AG04450 (cell line): ENCODE measurements at regions not wholly inside any gene's neighbourhood (a gene's known extent, or its start where the extent isn't known, plus 50 kb on each side); places are given as distances from the start of the nearest gene placed in this dataset.

Source experiments
- CTCF ChIA-PET: fragments of 300-600, 350-600 bp; formaldehyde crosslinking; extraction: SDS; loops from one replicate; lab custom pipeline; 2022; ENCODE audit warnings: antibody characterized with exemption, inconsistent platforms; lab: Charles Lee
- POLR2A ChIA-PET: fragments of 350-600 bp; formaldehyde crosslinking; extraction: SDS; loops from one replicate; lab custom pipeline; 2021; ENCODE audit warnings: antibody characterized with exemption, inconsistent platforms; lab: Yijun Ruan, JAX
- DNase-seq: peaks from one replicate; pipeline ENCODE4 v3.0.0-alpha.2; 2011; ENCODE audit warnings: low read depth, low spot score
- H3K27ac ChIP-seq: one replicate; pipeline ENCODE4 v1.5.1; 2012; ENCODE audit warnings: low read depth, low read length, control low read depth
- H3K27me3 ChIP-seq: one replicate; pipeline ENCODE4 v1.6.0; 2012; ENCODE audit warnings: low read length; ENCODE audit not compliant: control insufficient read depth, insufficient read depth
- H3K4me3 ChIP-seq: 2 replicates; pipeline ENCODE4 v1.5.1; 2011; ENCODE audit warnings: mild to moderate bottlenecking, low read depth, low read length, control low read depth
- H3K9me3 ChIP-seq: 2 replicates; pipeline ENCODE4 v1.5.1; 2012; ENCODE audit warnings: low read length; ENCODE audit not compliant: control insufficient read depth, insufficient read depth
- TF ChIP-seq, protein P1 (sequence below): IDR thresholded peaks from 2 replicates; pipeline ENCODE4 v1.5.1; 2011; ENCODE audit warnings: low read depth, low read length, control low read depth, inconsistent platforms

DNA sequence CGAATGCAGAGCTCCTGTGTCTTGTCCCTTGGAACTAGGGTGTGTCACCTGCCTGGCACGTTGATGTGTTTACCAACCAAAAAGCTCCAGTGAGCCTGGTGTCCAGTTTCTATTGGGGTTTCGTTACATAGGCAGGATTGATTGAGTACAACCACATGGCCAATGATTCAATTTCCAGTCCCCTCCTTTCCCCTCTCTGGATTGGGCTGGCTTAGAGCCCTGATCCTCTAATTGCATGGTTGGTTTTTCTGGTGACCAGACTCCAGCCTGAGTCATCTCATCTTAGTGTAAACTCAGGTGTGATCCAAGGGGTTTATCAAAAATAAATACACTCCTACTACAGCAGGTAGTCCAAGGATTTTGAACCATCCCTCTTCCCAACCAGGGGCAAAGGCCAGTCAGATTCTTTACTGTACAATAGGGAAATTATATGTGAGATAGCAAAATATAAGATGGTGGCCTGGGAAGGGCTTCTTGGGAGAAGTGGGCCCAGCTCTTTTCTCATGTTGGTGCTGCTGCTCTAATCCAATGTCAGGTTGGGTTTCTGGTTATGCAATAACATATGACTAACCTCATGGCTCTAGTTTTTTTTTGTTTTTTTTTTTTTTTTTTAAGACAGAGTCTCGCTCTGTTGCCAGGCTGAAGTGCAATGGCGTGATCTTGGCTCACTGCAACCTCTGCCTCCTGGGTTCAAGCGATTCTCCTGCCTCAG is 64.7 kb upstream of the MGAT5 start:
- CTCF ChIA-PET = interaction anchor here (1.4 kb wide), 1 partner anchor 19 kb away, joined by 3 read pairs; no protein-coding TSS in a partner anchor

GRCh38 chr2:134190062-134190806 is 63.6 kb upstream of the MGAT5 start:
- Histone ChIP-seq H3K27me3 (no peaks in the 10 kb centered on the region), H3K27ac (no peak overlapping the region), H3K4me3 (no peak overlapping the region), H3K9me3 (peaks cover 8% of the 10 kb centered on the region)
- TF ChIP-seq, protein P1, sequence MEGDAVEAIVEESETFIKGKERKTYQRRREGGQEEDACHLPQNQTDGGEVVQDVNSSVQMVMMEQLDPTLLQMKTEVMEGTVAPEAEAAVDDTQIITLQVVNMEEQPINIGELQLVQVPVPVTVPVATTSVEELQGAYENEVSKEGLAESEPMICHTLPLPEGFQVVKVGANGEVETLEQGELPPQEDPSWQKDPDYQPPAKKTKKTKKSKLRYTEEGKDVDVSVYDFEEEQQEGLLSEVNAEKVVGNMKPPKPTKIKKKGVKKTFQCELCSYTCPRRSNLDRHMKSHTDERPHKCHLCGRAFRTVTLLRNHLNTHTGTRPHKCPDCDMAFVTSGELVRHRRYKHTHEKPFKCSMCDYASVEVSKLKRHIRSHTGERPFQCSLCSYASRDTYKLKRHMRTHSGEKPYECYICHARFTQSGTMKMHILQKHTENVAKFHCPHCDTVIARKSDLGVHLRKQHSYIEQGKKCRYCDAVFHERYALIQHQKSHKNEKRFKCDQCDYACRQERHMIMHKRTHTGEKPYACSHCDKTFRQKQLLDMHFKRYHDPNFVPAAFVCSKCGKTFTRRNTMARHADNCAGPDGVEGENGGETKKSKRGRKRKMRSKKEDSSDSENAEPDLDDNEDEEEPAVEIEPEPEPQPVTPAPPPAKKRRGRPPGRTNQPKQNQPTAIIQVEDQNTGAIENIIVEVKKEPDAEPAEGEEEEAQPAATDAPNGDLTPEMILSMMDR = no peak
- DNase-seq = no peak
- ChIA-PET CTCF (no interaction called here), POLR2A (no interaction called here)

More for the DNA sequence above, 64.7 kb upstream of the MGAT5 start:
- TF ChIP-seq, protein P1 = no peak
- Histone ChIP-seq H3K27ac (no peak overlapping the region), H3K4me3 (no peak overlapping the region), H3K9me3 (peaks cover 8% of the 10 kb centered on the region), H3K27me3 (no peaks in the 10 kb centered on the region)
- peak; percentile 32 for DNase-seq
- POLR2A ChIA-PET = no interaction called here

- ChIA-PET POLR2A (no interaction called here), CTCF (no interaction called here)
- TF ChIP-seq, protein P1 = no peak
- no peaks in the 10 kb centered on the region for H3K27me3 ChIP-seq
- no peak overlapping the region for H3K4me3 ChIP-seq
- no peak for DNase-seq
- no peak overlapping the region for H3K27ac ChIP-seq
- H3K9me3 ChIP-seq = peaks cover 8% of the 10 kb centered on the region
Observed at GRCh38 chr2:134190807-134191203, 63.1 kb upstream of the MGAT5 start.

GRCh38 chr2:134191835-134192234 is 62.0 kb upstream of the MGAT5 start:
- Histone ChIP-seq H3K27ac (peak overlapping the region; percentile 25), H3K4me3 (no peak overlapping the region), H3K27me3 (no peaks in the 10 kb centered on the region), H3K9me3 (peaks cover 8% of the 10 kb centered on the region)
- DNase-seq = no peak
- ChIA-PET CTCF (no interaction called here), POLR2A (no interaction called here)
- TF ChIP-seq, protein P1 = no peak

GRCh38 chr2:134193006-134193405 is 60.9 kb upstream of the MGAT5 start:
- Histone ChIP-seq H3K27me3 (no peaks in the 10 kb centered on the region), H3K4me3 (no peak overlapping the region), H3K27ac (no peak overlapping the region), H3K9me3 (peaks cover 8% of the 10 kb centered on the region)
- POLR2A ChIA-PET = no interaction called here
- TF ChIP-seq, protein P1 = no peak
- CTCF ChIA-PET = interaction anchor here (0.8 to 1.0 kb wide), 2 partner anchors 27 to 258 kb away, joined by 3 to 4 read pairs; no protein-coding TSS in a partner anchor
- no peak for DNase-seq
